HG03066 (cell line): ENCODE measurements at regions not wholly inside any gene's neighbourhood (a gene's known extent, or its start where the extent isn't known, plus 50 kb on each side); places are given as distances from the start of the nearest gene placed in this dataset.

Experiments
- ATAC-seq: cut with Tn5 transposase; IDR thresholded peaks from one replicate; pipeline ENCODE4 v1.9.1; 2021; ENCODE audit warnings: low read depth; ENCODE audit not compliant: unreplicated experiment

DNA sequence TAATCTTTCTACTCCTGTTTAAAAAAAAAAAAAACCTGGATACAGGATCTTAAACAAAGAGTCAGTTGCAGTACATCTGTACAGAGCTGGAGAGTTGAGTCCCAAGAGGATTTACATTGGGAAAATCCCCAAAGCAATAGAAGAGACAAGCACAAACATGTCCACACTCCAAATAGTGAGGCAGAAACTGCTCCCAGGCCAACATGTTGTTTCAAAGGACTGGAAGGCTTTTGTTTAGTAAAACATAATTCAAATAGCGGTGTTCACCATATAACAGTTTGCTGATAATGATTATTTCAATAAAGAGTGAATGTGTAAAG is 425.4 kb downstream of the ADGRL2 start:
- ATAC-seq, result no peak

DNA sequence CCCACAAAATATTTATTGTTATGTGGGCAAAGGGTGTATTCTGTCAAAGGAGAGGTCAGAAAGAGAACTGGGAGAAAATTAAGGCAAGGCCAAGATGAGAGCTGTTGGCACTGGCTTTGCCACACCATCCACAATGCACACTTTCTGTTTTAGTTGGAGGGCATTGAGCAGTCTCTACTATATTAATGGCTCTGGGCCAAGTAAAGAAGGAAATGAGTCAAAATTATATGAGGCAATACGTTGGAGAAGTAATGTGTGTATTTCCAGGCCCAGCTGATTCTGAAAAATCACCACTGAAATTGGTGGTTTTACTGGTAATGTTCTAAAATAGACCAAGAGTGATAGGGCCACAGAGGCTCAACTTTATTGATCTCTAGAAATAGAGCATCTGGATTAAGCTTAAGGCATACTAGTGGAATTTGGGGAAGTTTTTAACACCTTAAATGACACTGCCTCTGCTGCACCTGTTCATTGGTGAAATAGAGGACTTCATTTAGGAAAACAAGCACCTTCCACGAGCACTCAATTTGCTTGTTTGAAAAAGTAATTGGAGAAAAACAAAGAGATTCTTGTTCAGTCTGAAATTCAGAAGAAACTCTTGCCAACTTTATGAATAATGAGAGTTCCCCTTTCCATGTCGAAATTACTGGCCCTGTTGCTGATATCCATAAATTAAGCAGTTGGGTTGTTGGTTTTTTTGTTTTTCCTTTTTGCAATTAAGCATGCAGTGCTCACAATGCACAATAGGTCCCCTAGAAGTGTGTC is 424.9 kb downstream of the ADGRL2 start:
- no peak for ATAC-seq

- ATAC-seq, result no peak
These were observed 422.4 kb downstream of the ADGRL2 start for GRCh38 chr1:82223091-82223490.

DNA sequence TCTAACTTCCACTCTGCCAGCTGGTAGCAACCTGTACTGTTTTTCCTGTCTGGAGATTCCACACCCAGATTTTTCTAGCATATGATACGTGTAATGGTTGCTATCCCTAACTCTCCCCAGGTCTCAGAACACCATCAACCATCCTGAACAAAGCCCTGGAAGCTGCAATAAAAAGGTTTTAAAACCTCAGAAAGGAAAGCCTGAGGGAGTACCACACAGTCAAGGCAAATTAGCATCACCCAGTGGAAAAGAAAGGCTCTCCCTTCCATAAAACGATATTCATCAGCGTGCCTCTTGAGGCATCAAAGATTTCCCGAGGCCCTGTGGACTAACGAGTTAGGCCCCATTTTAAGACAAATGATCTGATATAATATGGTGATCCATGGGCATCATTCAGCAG is 421.0 kb downstream of the ADGRL2 start:
- no peak for ATAC-seq

DNA sequence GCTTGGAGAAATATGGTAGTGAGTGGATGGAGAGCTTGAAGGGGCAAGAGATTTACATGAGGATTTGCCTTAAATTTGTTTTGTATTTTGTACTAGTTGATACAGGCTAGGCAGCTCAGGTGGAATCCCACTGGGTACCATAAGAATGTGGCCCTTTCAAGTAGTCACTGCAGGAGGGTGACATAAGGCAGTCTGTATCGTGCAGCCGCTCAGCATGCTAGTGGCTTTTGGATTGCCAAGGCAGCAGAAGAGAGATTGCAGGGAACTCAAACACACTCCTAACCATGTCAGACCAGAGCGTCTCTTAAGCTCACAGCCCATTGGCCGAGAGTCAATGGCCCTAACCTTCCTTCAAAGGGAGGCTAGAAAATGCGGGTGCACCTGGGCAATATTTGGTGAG is 420.0 kb downstream of the ADGRL2 start:
- ATAC-seq, result no peak

GRCh38 chr1:82219841-82220240 is 419.1 kb downstream of the ADGRL2 start:
- no peak for ATAC-seq

DNA sequence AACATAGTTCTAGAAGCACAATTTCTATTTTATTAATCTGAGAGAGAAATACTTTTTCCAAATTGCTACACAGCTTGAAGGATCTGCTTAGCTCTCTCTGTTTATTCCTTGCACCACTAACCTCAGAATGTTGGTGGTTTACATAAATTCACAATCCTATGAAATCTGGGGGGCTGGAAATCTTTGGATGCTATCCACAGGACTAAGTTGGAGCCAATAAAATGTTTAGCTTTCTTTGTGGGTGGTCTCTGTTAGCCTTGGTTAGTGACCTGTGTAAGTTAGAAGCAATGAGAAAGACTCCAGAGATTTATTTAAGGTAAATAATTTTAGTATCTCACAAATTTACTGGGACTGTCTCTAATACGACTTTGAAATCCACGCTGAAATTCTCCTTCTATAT is 418.1 kb downstream of the ADGRL2 start:
- ATAC-seq, result no peak

GRCh38 chr1:82215853-82216175 is 415.1 kb downstream of the ADGRL2 start:
- ATAC-seq, result no peak

DNA sequence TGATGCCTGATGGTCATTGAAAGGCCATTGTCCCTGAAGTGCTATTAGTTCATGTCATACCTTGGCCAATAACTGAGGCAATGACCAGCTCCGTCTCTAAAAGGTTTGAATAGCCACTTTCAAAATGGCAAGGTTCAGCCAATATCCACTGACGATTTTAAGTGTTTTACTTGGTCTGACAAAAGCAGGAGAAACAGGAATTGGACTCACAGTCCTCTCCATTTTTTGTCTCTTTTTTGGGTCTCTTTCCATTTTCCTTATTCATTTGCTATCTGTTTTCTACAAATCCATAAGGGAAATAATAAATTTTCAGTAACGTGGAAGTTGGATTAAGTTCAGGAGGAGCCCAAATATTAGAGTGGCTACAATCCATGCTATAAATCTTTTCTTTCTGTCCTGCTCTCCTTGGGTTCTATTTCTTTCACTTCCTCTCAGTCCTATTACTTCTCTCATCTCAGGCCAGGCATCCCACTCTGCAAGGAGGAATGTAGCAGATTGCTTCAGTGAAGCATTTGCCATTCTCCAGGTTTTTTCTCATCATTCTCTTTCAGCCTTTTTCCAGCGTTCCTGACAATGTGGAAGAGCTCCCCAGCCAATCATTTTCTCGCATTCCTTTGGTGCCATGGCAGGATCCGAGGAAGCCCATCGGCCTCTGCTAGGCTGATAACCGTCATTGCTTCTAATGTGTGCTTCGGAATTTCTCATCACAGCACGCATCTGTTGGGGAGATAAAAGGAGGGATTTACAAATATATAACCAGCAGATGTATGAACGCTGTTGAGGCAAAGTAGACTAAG is 414.5 kb downstream of the ADGRL2 start:
- ATAC-seq, result no peak

- no peak for ATAC-seq
These were observed 413.9 kb downstream of the ADGRL2 start for GRCh38 chr1:82214606-82215005.

- ATAC-seq, result no peak
These were observed 396.9 kb downstream of the ADGRL2 start for GRCh38 chr1:82197606-82198005.

- no peak for ATAC-seq
These were observed 394.5 kb downstream of the ADGRL2 start for GRCh38 chr1:82195245-82195644.

GRCh38 chr1:82185084-82185483 is 384.4 kb downstream of the ADGRL2 start:
- no peak for ATAC-seq

GRCh38 chr1:82181846-82182245 is 381.1 kb downstream of the ADGRL2 start:
- no peak for ATAC-seq

DNA sequence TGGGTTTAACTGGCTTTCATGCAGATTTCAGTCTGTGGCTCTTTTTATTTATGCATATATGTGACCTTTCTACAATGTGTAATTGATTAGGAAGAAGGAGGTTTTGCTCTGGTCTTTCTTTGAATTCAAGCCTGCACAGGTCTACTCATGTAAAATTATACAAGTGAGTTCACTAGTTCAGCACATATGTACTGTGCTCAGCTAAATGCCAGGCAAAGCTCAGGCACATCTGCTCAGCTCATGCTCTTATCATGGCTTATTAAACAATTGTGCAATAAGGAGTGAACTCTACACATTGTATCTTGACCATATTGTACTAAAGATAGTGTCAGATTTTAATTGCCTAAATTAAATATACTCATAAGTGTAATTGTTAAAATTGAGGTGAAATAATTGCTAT is 378.4 kb downstream of the ADGRL2 start:
- no peak for ATAC-seq

GRCh38 chr1:82177192-82177591 is 376.5 kb downstream of the ADGRL2 start:
- ATAC-seq, result no peak

DNA sequence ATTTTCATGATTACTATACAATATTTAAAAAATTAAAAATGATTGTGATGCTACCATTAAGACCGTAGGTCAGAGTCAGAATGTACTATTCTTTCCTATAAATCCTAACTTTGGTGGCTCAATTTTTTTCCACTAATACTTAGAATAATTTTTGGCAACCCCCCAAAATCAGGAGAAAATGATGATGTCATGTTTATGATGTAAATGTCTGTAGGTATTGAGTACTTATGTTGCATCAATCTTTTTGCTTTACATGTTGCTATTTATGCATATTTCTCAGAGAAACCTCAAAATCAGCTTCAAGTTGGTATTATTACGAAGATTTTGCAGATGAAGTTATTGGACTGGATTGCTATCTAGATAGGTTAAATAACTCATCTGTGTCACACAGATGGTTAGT is 371.2 kb downstream of the ADGRL2 start:
- no peak for ATAC-seq

DNA sequence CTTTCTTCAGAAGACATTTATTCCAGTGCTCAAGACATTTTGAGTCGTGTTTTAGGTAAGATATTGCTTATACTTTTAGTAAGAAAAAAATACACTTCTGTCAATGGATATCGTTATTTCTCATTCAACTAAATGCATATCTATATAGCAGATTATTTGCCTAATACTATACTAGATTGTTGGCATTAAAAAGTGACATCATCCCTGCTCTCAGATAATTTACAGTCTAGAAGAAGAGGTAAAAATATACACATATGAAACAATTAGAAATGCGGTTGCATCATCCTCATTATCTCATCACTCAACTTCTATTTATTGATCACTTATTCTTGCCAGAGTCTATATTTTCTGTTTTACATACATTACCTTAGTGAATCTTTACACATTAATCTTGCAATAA is 367.7 kb downstream of the ADGRL2 start:
- ATAC-seq, result no peak

DNA sequence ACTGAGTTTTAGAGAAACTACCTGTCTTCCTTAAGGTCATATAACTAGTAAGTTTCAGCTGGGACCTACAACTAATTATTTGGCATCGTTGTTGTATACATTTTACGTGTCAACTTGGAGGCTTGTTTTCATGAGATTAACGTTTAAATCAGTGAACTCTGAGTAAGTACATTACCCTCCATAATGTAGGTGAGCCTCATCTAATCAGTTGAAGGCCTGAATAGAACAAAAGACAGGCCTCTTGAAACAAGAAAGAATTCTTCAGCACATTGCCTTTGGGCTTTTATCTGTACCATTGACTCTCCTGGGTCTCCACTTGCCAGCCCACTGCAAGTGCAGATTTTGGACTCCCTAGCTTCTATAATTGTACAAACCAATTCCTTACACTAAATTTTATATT is 364.6 kb downstream of the ADGRL2 start:
- no peak for ATAC-seq

DNA sequence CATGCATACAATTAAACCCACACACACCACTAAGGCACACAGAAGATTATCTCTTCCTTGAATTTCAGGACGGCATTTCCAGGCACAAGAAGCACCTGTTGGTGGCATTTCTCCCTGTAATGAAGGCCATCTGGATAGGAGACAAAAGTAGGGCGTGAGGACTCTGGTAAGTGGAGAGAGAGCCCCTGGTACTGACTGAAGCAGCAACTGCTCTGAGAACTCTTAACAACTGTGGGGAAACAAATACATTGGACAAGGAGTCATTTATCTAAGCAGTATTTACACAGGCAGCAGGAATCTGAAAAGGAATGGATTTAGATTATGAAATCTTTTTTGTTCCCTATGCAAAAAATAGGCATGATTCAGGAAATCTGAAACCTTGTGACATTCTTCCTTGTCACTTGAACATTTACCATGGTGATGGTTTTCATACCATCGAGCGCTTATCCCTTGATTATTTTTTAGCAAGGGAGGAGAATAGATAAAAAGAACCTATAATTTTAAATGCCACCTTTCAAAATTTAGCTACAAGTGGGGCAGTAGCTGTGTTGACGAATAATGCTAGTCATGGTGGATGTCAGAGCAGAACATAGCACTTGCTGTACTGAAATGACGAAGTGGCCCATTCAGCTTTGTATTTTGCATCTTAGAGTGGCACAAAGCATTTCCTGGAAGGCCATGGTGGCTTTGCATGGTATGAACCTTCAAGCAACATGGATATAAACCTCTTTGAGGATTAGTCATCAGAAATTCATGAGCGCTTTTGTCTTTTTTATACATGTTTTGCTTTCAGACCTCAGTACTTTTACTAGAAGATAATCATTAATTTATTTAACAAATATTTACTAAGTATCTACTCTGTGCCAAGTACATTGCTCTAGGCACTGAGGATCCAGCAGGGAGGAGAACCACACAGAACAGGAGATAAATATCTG is 362.0 kb downstream of the ADGRL2 start:
- no peak for ATAC-seq

DNA sequence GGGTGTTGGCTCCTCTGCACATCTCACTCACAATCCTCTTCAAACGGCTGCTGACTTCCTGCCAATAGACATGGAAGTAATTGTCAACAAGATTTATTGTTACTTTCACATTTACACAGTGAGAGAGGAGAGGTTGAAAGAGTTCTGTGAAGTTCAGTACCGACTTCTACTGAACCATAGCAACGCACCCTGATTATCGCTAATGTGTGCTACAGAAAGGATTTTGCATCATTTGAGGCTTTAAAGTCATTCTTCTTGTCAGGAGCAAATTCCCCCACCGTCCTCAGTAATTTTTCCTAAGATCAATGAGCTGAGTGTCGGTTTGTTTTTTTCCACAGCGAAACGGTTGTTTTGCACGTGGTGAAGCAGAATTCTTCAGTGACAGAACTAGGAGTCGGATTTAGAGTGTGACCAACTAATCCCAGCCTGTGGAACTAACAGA is 361.0 kb downstream of the ADGRL2 start:
- ATAC-seq, result no peak
